PFSK-1 (cell line): ENCODE measurements at regions not wholly inside any gene's neighbourhood (a gene's known extent, or its start where the extent isn't known, plus 50 kb on each side); places are given as distances from the start of the nearest gene placed in this dataset.

Source experiments
- FOXP2 ChIP-seq: optimal IDR thresholded peaks from 2 replicates; pipeline ENCODE3; 2011; ENCODE audit warnings: borderline replicate concordance, control low read depth, inconsistent platforms; ENCODE audit not compliant: insufficient read depth; ENCODE audit errors: extremely low read length, extremely low read depth
- POLR2AphosphoS5 ChIP-seq: IDR thresholded peaks from 2 replicates; pipeline ENCODE4 v1.6.1; 2012; ENCODE audit warnings: low read depth, mild to moderate bottlenecking, control low read depth, low read length, moderate library complexity
- TAF1 ChIP-seq: IDR thresholded peaks from 2 replicates; pipeline ENCODE4 v1.6.1; 2012; ENCODE audit warnings: low read length, control low read depth, borderline replicate concordance; ENCODE audit not compliant: insufficient read depth

- TF ChIP-seq TAF1 (no peak), POLR2AphosphoS5 (no peak), FOXP2 (no peak)
Observed at GRCh38 chr11:13859892-13860291, 102.6 kb upstream of the SPON1 start.
